ENCODE measurements at regions not wholly inside any gene's neighbourhood (a gene's known extent, or its start where the extent isn't known, plus 50 kb on each side); places are given as distances from the start of the nearest gene placed in this dataset.

DNA sequence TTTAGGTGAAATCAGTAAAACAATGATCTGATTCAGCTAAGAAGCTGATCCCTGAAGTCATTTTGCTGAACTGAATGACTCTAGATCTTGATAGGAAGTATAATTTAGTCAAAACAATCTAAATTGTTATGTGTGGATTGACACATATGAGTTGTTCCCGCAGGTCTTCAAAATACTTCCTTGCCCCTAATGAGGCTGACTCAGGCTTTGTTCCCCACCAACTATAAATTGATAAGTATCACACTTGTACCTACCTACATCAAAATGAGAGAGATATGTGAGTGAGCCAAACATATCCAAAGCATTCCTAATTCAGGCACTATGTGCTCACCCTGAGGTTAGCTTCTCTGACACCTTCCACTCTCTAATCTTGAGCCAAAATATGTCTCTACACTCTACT lies 507.1 kb downstream of the PLPP3 start:
- TF ChIP-seq, protein P1, sequence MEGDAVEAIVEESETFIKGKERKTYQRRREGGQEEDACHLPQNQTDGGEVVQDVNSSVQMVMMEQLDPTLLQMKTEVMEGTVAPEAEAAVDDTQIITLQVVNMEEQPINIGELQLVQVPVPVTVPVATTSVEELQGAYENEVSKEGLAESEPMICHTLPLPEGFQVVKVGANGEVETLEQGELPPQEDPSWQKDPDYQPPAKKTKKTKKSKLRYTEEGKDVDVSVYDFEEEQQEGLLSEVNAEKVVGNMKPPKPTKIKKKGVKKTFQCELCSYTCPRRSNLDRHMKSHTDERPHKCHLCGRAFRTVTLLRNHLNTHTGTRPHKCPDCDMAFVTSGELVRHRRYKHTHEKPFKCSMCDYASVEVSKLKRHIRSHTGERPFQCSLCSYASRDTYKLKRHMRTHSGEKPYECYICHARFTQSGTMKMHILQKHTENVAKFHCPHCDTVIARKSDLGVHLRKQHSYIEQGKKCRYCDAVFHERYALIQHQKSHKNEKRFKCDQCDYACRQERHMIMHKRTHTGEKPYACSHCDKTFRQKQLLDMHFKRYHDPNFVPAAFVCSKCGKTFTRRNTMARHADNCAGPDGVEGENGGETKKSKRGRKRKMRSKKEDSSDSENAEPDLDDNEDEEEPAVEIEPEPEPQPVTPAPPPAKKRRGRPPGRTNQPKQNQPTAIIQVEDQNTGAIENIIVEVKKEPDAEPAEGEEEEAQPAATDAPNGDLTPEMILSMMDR (IDR thresholded peaks at IDR 0.05 in 8 of 11, conservative IDR thresholded peaks at IDR 0.05 in 3 of 11) = no peak
- TF ChIP-seq POLR2AphosphoS5 (IDR thresholded peaks at IDR 0.05) = no peak
